SU-DHL-6 (cell line): ENCODE measurements at regions not wholly inside any gene's neighbourhood (a gene's known extent, or its start where the extent isn't known, plus 50 kb on each side); places are given as distances from the start of the nearest gene placed in this dataset.

Experiments
- CTCF ChIP-seq: fragments of 200-600 bp; sonication (generic); IDR thresholded peaks from one replicate; pipeline ENCODE4 v1.5.1; 2017; ENCODE audit warnings: antibody characterized with exemption, mild to moderate bottlenecking, low read length, moderate library complexity; ENCODE audit not compliant: insufficient read depth, poor library complexity, severe bottlenecking
- EZH2phosphoT487 ChIP-seq: fragments of 200-600 bp; sonication (generic), shearing (Covaris generic); conservative IDR thresholded peaks from 2 replicates; pipeline ENCODE4 v1.6.1; 2018; ENCODE audit warnings: mild to moderate bottlenecking, antibody characterized with exemption, low read length, moderate library complexity, mixed read lengths

- TF ChIP-seq CTCF, result no peak
- no peak for TF ChIP-seq EZH2phosphoT487
Observed at GRCh38 chr9:107222020-107222522, 61.0 kb upstream of the RAD23B start.
